ENCODE measurements at regions not wholly inside any gene's neighbourhood (a gene's known extent, or its start where the extent isn't known, plus 50 kb on each side); places are given as distances from the start of the nearest gene placed in this dataset.

GRCh38 chr7:22670422-22670815 lies 56.6 kb upstream of the IL6 start:
- intact Hi-C loops (cut with DNase I), result no loop called here
- TF ChIP-seq, protein P1, sequence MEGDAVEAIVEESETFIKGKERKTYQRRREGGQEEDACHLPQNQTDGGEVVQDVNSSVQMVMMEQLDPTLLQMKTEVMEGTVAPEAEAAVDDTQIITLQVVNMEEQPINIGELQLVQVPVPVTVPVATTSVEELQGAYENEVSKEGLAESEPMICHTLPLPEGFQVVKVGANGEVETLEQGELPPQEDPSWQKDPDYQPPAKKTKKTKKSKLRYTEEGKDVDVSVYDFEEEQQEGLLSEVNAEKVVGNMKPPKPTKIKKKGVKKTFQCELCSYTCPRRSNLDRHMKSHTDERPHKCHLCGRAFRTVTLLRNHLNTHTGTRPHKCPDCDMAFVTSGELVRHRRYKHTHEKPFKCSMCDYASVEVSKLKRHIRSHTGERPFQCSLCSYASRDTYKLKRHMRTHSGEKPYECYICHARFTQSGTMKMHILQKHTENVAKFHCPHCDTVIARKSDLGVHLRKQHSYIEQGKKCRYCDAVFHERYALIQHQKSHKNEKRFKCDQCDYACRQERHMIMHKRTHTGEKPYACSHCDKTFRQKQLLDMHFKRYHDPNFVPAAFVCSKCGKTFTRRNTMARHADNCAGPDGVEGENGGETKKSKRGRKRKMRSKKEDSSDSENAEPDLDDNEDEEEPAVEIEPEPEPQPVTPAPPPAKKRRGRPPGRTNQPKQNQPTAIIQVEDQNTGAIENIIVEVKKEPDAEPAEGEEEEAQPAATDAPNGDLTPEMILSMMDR (IDR thresholded peaks at IDR 0.05), result no peak
- peaks cover 0 to 2% of the 10 kb centered on the region in 2 donors for H3K4me1 ChIP-seq
- no peak overlapping the region for H3K4me3 ChIP-seq
- no peak overlapping the region for H3K27ac ChIP-seq
- H3K36me3 ChIP-seq, result no peaks in the 10 kb centered on the region
- H3K27me3 ChIP-seq, result no peaks in the 10 kb centered on the region
- no peak for DNase-seq (ENCODE audit: low spot score in 2 of 2)
- no peaks in the 10 kb centered on the region for H3K9me3 ChIP-seq

DNA sequence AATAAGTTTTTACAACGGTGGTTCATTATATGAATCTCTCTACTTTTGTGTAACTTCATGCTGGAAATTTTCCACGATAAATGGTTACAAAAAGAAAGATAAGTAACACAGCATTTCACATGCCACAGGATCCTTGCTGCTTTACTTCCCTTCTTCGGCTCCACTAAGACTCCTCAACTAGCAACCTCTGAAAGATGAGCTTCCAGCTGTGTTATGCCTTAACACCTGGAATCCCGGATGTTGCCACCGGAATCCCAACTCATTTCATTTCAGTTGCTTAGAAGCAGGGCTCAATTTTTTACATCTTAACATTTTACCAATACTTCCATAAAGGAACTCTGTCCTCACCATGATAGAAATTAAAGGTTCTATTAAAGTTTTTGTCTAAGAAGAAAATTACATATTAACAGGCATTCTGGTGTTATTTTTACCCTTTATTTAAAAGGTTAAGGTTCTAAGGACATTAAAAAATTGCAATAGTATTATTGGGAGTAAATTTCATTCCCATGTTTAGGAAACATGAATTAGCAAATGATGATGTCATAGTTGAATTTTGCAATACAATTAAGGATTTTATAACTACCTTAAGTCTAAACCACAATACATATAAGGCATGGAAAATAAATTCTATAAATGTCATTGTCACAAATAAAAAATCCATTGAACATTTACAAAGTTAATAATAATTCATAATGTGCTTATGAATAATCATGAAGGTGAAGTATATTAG lies 57.1 kb upstream of the IL6 start:
- TF ChIP-seq, protein P1 (IDR thresholded peaks at IDR 0.05), result no peak
- no peaks in the 10 kb centered on the region for H3K36me3 ChIP-seq
- intact Hi-C loops (cut with DNase I), result no loop called here
- H3K4me3 ChIP-seq, result no peak overlapping the region
- H3K27ac ChIP-seq, result no peak overlapping the region
- H3K4me1 ChIP-seq, result peaks cover 0 to 2% of the 10 kb centered on the region in 2 donors
- H3K27me3 ChIP-seq, result no peaks in the 10 kb centered on the region
- DNase-seq (ENCODE audit: low spot score in 2 of 2), result no peak
- H3K9me3 ChIP-seq, result no peaks in the 10 kb centered on the region

- H3K9me3 ChIP-seq, result no peaks in the 10 kb centered on the region
- no peaks in the 10 kb centered on the region for H3K27me3 ChIP-seq
- H3K36me3 ChIP-seq, result no peaks in the 10 kb centered on the region
- intact Hi-C loops (cut with DNase I), result no loop called here
- no peak for DNase-seq (ENCODE audit: low spot score in 2 of 2)
- H3K27ac ChIP-seq, result no peak overlapping the region
- H3K4me1 ChIP-seq, result peaks cover 0 to 2% of the 10 kb centered on the region in 2 donors
- TF ChIP-seq, protein P1 (IDR thresholded peaks at IDR 0.05), result no peak
- H3K4me3 ChIP-seq, result no peak overlapping the region
Observed at GRCh38 chr7:22668971-22669401, 58.0 kb upstream of the IL6 start.

DNA sequence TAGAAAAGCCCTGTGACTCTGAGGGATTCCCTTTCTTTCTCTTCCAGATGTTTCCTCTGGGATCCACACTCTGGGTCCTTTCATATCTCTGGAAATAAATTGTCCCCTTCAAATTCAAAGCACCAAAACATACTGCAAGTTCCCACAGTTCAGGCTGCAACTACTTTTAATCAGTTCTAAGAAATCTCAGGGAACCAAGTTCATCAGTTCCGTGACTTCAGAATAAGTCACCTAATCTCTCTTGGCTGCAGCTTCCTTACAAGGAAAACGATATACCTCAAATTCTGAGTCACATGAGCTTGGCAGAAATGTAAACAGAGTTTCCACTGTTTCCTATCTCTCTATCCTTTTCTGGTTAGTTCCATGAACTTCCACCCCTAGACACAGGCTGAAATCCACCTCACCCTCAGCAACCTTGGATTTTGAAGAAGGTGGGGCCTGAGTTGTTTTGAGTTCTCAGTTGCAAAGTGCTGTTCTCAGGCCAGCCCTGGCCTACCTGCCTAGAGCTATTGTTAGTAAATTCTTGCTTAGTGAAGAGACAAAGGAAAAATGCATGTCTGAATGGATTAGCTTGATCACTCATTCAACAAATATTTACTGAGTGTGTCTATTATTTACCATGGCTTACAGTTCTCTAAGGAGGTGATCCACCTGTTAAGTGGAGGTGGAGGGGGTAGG lies 59.3 kb upstream of the IL6 start:
- TF ChIP-seq, protein P1 (IDR thresholded peaks at IDR 0.05), result no peak
- intact Hi-C loops (cut with DNase I), result no loop called here
- H3K4me1 ChIP-seq, result peaks cover 0 to 2% of the 10 kb centered on the region in 2 donors

GRCh38 chr7:22667187-22667561 lies 59.8 kb upstream of the IL6 start:
- Histone ChIP-seq H3K36me3 (no peaks in the 10 kb centered on the region), H3K4me3 (no peak overlapping the region), H3K27ac (no peak overlapping the region), H3K27me3 (no peaks in the 10 kb centered on the region), H3K4me1 (peaks cover 0 to 2% of the 10 kb centered on the region in 2 donors), H3K9me3 (no peaks in the 10 kb centered on the region)
- TF ChIP-seq, protein P1 (IDR thresholded peaks at IDR 0.05), result no peak
- no peak for DNase-seq (ENCODE audit: low spot score in 2 of 2)
- intact Hi-C loops (cut with DNase I), result no loop called here

More for the DNA sequence above, 59.3 kb upstream of the IL6 start:
- no peaks in the 10 kb centered on the region for H3K9me3 ChIP-seq
- H3K27ac ChIP-seq, result no peak overlapping the region
- no peak for DNase-seq (ENCODE audit: low spot score in 2 of 2)
- H3K36me3 ChIP-seq, result no peaks in the 10 kb centered on the region
- H3K4me3 ChIP-seq, result no peak overlapping the region
- no peaks in the 10 kb centered on the region for H3K27me3 ChIP-seq
